ENCODE measurements at regions not wholly inside any gene's neighbourhood (a gene's known extent, or its start where the extent isn't known, plus 50 kb on each side); places are given as distances from the start of the nearest gene placed in this dataset.

DNA sequence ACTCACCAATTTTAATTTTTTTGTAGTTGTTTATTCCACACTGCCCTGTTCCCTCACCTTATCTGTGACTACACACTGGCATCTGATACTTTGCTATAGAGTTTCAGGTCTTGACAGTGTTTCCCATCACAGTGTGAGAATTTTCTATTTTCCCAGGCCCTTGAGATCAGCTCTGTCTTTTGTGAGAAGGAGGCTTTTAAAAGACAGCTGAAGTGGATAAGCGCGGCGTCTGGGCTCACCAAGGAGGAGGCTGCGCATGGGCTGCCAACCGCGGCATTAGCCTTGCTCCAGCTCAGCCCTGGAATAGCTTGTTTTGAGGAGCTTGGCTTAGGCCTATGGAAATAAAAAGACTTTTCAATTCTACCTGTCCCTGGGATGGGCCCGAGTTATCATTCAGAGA lies 181.3 kb downstream of the RMST start:
- no peak for DNase-seq (ENCODE audit: low read depth in 1 of 2, low spot score in 1 of 2)
- TF ChIP-seq, protein P1, sequence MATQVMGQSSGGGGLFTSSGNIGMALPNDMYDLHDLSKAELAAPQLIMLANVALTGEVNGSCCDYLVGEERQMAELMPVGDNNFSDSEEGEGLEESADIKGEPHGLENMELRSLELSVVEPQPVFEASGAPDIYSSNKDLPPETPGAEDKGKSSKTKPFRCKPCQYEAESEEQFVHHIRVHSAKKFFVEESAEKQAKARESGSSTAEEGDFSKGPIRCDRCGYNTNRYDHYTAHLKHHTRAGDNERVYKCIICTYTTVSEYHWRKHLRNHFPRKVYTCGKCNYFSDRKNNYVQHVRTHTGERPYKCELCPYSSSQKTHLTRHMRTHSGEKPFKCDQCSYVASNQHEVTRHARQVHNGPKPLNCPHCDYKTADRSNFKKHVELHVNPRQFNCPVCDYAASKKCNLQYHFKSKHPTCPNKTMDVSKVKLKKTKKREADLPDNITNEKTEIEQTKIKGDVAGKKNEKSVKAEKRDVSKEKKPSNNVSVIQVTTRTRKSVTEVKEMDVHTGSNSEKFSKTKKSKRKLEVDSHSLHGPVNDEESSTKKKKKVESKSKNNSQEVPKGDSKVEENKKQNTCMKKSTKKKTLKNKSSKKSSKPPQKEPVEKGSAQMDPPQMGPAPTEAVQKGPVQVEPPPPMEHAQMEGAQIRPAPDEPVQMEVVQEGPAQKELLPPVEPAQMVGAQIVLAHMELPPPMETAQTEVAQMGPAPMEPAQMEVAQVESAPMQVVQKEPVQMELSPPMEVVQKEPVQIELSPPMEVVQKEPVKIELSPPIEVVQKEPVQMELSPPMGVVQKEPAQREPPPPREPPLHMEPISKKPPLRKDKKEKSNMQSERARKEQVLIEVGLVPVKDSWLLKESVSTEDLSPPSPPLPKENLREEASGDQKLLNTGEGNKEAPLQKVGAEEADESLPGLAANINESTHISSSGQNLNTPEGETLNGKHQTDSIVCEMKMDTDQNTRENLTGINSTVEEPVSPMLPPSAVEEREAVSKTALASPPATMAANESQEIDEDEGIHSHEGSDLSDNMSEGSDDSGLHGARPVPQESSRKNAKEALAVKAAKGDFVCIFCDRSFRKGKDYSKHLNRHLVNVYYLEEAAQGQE (IDR thresholded peaks at IDR 0.05; ENCODE audit: insufficient replicate concordance, low read depth) = no peak
- TF ChIP-seq POLR2AphosphoS5 (IDR thresholded peaks at IDR 0.05; ENCODE audit: low read depth) = no peak
- TF ChIP-seq, protein P2, sequence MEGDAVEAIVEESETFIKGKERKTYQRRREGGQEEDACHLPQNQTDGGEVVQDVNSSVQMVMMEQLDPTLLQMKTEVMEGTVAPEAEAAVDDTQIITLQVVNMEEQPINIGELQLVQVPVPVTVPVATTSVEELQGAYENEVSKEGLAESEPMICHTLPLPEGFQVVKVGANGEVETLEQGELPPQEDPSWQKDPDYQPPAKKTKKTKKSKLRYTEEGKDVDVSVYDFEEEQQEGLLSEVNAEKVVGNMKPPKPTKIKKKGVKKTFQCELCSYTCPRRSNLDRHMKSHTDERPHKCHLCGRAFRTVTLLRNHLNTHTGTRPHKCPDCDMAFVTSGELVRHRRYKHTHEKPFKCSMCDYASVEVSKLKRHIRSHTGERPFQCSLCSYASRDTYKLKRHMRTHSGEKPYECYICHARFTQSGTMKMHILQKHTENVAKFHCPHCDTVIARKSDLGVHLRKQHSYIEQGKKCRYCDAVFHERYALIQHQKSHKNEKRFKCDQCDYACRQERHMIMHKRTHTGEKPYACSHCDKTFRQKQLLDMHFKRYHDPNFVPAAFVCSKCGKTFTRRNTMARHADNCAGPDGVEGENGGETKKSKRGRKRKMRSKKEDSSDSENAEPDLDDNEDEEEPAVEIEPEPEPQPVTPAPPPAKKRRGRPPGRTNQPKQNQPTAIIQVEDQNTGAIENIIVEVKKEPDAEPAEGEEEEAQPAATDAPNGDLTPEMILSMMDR (IDR thresholded peaks at IDR 0.05; ENCODE audit: insufficient read depth, low read length) = no peak
- TF ChIP-seq GABPA (IDR thresholded peaks at IDR 0.05; ENCODE audit: low read depth) = no peak
- no peak for TF ChIP-seq SPI1 (IDR thresholded peaks at IDR 0.05; ENCODE audit: borderline replicate concordance, low read depth)

DNA sequence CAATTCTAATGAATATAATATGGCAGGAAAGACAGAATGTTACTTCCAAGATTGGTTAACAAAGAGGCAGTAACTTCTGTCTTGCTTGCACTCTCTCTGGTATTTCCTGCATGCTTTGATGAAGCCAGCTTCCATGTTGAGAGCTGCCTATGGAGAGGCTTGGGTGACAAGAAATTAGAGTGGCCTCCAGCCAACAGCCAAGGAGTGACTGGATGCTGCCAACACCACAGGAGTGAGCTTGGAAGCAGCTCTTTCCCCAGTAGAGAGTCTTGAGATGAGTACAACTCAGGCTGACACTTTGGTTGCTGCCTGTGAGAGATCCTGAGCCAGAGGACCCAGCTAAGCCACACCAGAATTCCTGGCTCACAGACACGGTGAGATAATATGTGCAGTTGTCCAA lies 183.1 kb downstream of the RMST start:
- Histone ChIP-seq H3K27me3 (ENCODE audit: insufficient read depth, poor library complexity, severe bottlenecking) (no peaks in the 10 kb centered on the region), H3K4me3 (replicated peaks; ENCODE audit: insufficient read depth, low read length) (no peak overlapping the region), H3K27ac (replicated peaks) (no peak overlapping the region)
- TF ChIP-seq SPI1 (IDR thresholded peaks at IDR 0.05; ENCODE audit: borderline replicate concordance, low read depth) = no peak
- TF ChIP-seq, protein P2 (IDR thresholded peaks at IDR 0.05; ENCODE audit: insufficient read depth, low read length) = no peak
- no peak for TF ChIP-seq POLR2AphosphoS5 (IDR thresholded peaks at IDR 0.05; ENCODE audit: low read depth)
- TF ChIP-seq GABPA (IDR thresholded peaks at IDR 0.05; ENCODE audit: low read depth) = no peak
- TF ChIP-seq, protein P1 (IDR thresholded peaks at IDR 0.05; ENCODE audit: insufficient replicate concordance, low read depth) = no peak
- DNase-seq (ENCODE audit: low read depth in 1 of 2, low spot score in 1 of 2) = no peak

More for the DNA sequence above, 181.3 kb downstream of the RMST start:
- H3K27ac ChIP-seq (replicated peaks) = no peak overlapping the region
- no peaks in the 10 kb centered on the region for H3K27me3 ChIP-seq (ENCODE audit: insufficient read depth, poor library complexity, severe bottlenecking)
- H3K4me3 ChIP-seq (replicated peaks; ENCODE audit: insufficient read depth, low read length) = no peak overlapping the region

DNA sequence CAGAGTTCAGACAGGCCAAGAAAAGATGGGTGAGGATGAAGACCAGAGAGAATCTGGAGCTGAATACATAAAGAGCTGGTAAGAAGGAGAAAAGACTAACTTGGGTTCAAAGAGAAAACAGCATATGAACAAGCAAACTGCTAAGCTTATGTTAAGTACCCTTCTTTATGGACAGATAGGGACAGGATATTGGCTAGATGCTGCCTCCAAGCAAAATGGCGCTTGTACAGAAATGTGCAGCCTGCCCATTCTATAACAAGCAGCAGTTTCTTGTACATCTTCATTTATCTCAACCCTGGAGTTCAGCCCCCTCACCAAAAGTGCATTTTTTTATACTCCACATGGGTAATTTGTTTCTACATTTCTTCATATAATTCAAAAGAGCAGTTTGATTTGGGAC lies 184.5 kb downstream of the RMST start:
- no peak for DNase-seq (ENCODE audit: low read depth in 1 of 2, low spot score in 1 of 2)
- Histone ChIP-seq H3K27me3 (ENCODE audit: insufficient read depth, poor library complexity, severe bottlenecking) (no peaks in the 10 kb centered on the region), H3K4me3 (replicated peaks; ENCODE audit: insufficient read depth, low read length) (no peak overlapping the region), H3K27ac (replicated peaks) (no peak overlapping the region)
- TF ChIP-seq SPI1 (IDR thresholded peaks at IDR 0.05; ENCODE audit: borderline replicate concordance, low read depth) = no peak
- TF ChIP-seq, protein P2 (IDR thresholded peaks at IDR 0.05; ENCODE audit: insufficient read depth, low read length) = no peak
- no peak for TF ChIP-seq POLR2AphosphoS5 (IDR thresholded peaks at IDR 0.05; ENCODE audit: low read depth)
- TF ChIP-seq, protein P1 (IDR thresholded peaks at IDR 0.05; ENCODE audit: insufficient replicate concordance, low read depth) = no peak
- no peak for TF ChIP-seq GABPA (IDR thresholded peaks at IDR 0.05; ENCODE audit: low read depth)

Data from HL-60 (cell line).